ENCODE measurements at regions not wholly inside any gene's neighbourhood (a gene's known extent, or its start where the extent isn't known, plus 50 kb on each side); places are given as distances from the start of the nearest gene placed in this dataset.

DNA sequence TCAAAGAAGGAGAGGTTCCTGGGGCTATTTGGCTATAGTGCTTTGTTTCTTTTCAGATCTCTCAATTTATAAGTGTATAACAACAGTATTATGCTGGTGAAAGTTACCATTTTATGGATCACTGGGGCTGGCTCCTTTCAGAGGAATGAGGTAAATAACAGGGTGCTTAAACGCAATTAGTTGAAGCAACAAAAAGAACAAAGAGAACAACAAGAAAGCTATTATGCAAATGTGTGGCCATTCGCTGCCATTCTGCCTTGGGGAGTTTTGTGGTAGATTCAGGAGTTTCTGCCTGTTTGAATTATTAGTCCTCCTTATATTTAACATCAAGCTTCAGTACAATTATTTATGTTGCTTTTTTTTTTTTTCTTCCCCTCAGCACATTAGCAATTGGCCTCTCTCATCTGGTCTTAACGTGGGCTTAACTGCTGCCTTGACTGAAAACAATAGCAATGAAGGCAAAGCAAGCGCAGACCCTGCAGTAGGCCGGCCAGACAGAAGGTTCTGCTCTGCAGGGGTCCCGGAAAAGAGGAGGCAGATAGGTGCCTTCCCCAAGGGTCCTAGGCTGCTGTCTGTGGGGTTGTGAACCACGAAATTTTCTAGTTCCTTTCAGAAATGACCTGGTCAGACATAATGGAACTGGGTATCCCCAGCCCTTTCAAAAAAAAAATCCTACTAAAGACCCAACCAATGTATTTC, 339.9 kb upstream of the PODXL start:
- no peak for DNase-seq

DNA sequence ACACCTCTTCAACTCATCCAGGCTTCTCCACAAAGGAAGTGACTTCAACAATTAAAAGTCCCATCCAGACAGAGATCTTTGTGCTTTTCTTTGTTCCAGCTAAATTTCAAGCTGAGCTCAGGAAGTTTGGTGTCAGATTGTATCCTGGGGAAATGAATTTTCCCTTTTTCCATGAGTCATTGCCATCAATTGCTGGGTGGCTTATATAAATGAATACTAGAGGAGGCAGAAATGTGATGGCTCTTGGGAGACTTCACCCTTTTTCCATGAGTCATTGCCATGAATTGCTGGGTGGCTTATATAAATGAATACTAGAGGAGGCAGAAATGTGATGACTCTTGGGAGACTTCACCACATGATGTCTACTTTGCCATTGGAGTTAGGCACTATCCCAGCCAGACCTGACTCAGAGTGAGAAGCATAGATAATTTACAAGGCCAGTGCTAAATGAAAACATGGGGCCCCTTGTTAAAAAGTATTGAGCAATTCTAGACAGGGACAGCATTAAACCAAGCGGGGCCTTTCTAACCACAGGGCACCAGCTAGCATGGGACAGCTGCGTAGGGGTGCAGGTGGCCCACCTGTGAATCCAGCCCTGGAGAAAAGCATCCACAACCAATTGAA, 339.2 kb upstream of the PODXL start:
- DNase-seq, result no peak

DNA sequence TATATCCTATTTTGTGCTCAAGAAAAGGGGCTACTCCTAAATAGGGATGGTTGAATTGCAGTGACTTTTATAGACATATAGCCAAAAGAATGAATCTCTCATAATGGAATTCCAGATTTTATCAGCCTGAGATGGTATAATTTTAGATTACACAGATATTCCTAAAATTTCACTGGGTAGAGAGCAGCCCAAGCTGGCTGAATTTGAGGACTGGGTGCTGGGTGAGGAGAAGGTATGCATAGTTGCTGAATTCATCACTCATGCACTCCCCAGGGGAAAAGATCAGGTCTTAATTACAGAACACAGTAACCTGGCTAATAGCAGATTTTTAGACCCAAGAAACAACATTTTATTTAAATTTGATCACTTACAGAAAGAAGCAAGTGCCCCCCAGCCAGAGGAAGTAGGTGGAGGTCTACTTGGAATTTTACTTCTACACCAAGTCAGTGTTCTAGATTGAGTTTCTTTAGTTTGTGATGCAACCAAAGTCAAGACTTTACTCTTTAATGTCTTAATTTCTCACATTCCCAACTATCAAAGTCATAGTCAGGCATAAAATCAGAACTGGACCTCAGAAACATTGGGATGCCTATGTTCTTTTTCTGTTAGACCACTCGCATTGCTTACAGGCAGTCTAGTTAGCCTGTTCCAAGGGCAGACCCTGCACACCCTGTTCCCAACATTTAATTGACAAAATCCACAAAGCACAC, 337.4 kb upstream of the PODXL start:
- DNase-seq, result no peak

- no peak for DNase-seq
Observed at GRCh38 chr7:131890176-131890575, 333.7 kb upstream of the PODXL start.

GRCh38 chr7:131889572-131890150, 333.2 kb upstream of the PODXL start:
- DNase-seq, result no peak

GRCh38 chr7:131883769-131884168, 327.3 kb upstream of the PODXL start:
- no peak for DNase-seq

DNA sequence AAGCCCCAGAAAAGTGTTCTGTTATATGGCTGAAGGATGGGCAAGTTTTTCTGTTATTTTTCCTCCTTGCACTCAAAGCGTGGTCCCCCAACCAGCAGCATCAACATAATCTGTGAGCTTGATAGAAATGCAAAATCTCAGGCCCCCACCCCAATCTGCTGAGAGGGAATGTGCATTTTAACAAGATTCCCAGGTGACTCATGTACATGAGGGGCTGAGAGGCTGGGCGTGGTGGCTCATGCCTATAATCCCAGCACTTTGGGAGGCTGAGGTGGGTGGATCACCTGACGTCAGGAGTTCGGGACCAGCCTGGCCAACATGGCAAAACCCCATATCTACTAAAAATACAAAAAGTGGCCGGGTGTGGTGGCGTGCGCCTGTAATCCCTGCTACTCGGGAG, 326.8 kb upstream of the PODXL start:
- DNase-seq, result no peak

DNA sequence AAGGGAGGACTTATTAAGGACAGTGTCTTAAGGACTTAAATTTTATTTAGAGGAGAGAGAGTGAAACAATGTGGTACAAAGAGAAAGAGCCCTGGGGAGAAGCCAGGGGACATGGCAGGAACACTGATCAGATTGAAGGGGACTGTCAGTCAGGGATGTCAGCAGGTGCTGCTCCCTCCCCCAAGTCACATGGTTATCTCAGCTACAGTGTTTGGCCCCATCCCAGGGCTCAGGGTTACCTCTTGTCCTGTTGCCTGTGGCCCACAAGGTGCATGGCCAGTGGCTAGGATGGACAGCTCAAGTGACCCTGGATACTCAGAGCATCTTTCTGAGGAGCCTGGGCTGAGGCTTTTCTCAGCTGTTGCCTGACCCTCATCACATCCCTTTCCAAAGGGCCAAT, 325.9 kb upstream of the PODXL start:
- DNase-seq, result no peak

- DNase-seq, result no peak
Observed at GRCh38 chr7:131880078-131880477, 323.6 kb upstream of the PODXL start.

DNA sequence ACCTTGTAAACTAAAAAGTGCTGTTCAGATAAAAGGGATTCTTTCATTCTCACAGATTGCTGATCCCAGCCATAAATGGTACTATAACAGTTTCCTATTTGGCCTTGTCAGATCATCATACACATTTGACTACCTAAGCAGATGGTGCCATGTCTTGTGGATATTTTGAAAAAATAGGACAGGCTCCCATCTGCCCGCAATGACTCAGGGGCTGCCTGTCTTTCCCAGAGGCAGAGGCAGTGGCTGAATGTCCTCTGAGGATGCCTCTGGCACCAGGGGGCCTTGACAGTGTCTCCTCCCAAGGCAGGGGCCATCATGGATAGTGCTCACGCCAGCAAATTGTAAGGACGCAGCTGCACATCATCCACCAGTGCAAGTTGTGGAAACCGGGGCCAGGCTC, 323.0 kb upstream of the PODXL start:
- no peak for DNase-seq

GRCh38 chr7:131878777-131879176, 322.3 kb upstream of the PODXL start:
- DNase-seq, result no peak

- no peak for DNase-seq
Observed at GRCh38 chr7:131873581-131873980, 317.2 kb upstream of the PODXL start.

- DNase-seq, result no peak
Observed at GRCh38 chr7:131869986-131870385, 313.6 kb upstream of the PODXL start.

GRCh38 chr7:131869169-131869844, 312.9 kb upstream of the PODXL start:
- DNase-seq, result no peak

- DNase-seq, result no peak
Observed at GRCh38 chr7:131867461-131867860, 311.0 kb upstream of the PODXL start.

DNA sequence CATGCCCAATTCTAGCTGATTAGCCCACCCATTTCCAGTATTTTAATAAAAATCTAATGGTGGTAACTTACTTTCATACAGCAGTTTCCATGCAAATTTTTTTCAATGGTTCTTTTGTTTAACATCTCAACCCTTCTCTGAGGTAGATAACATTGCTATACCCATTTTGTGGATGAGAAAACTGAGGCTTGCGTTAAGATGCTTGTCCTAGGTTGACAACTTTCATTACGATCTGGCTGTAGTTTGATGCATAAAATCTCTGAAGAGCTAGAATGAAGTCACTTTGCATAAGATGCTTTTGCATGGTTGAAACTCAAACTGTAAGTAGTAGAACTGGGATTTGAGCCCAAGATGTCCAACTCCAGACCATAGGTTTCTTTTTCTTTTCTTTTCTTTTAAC, 309.5 kb upstream of the PODXL start:
- DNase-seq, result no peak

DNA sequence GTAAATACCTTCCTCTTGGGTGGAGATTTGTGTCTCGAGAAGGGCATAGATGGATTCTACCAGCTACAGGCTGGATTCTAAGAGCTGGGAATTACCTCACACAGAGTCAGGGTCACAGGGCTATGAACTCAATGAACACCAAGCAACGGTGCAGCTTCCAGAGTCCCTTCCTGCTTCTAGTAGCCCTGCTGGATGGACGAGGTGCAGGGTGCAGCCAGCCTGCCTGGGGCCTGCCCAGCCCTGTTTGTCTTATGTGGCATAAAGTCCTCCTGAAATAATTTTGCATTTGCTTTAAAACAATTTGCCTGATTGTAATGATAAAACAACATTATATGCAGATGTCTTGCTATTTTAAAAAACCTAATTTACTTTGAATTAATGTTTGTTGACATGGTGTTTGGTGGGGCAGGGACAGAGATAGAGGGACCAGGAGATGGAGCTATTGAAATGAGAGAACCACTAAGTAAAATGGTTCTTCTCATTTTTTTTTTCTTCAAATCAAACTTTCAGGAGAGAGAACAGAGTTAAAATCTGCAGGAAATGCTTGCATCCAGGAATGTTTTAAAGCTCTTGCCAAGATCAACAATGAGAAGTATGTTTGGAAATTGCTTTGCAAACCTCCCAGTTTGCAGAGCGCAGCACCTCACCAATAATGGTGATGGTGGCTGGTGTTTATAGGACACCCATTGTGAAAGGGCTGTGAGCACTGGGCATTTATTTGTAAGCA, 305.4 kb upstream of the PODXL start:
- no peak for DNase-seq

DNA sequence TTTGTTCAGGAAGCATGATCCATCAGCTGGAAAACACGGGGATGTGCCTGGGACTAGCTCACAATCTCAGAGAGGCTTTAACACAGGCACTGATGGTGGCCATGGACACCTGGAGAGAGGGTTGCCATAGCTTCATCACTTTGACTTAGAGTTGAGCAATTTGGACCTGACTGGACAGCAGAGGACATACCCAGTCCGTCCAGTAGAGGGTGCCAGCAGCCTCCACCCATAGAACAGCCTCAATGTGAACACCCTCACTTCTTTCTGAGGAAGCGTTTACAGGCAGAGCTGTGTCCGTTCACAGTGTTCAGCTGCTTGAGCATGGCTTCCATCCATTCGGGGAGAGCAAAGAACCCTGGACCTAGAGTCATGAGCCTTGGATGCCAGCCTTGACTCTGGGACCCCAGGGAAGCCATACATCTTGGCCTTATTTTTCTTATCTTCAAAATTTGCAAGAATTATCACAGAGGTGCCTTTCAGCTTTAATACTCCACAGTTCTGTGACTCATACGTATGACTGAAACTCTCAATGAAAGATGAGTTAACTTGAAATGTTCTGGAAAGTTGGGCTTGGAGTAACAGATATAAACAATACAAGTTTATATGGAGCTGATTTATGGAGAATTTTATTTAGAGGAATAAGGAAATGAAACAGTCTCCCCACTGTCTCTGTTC, 302.9 kb upstream of the PODXL start:
- peak; percentile 34 for DNase-seq

DNA sequence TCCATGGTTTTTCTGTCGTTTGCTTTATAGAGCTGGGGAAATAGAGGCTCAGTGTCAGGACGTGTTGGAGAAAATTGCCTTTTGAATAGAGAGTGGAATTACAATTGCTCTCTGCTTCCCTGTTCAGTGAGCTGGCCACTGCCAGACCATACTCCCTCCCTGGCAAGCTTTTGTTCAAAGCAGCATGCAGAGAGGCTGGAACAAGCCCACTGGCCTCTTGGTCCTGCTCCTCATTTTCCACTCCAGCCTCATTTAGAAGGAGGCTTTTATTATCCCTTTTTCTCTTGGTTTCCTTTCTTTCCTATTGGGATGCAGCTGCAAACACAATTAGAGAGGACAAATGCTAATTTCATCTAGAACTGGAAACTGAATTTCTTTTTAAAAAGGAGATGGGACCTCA, 302.2 kb upstream of the PODXL start:
- DNase-seq, result no peak

DNA sequence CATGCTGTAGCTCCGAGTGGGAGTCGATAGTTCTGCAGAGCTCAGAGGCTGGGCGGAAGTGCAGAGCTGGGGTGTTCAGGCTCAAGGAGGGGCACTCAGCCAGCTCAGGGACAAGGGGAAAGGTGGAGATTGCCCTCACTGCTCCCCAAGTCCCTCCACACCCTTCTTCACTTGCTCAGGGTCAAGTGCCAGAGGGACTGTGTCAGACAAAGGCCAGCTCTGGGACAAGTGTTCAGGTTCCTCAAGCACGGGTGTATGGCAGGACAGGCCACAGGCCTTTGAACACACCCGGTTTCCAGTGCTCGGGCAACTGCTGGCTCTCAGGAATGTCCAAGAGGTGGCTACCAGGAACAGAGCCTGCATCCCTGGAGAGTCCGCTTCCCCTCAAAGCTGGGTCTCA, 293.0 kb upstream of the PODXL start:
- no peak for DNase-seq

DNA sequence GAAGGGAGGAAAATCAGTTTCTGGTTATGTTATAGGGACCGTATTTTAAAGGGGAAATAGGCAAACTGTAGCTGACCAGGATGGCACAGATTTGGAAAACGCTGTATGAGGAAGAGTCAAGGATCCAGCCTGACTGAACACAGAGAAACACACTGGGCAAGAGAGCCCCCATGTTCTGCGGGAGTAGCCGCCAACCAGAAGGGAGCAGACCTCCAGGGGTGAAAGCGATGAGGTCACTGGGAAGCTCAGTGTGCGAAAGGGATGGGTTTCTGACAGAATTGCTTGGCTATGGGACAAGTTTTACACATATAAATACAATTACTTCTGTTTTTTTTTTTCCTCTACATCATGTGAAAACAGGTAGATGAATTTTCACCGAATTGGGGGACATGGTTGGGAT, 291.6 kb upstream of the PODXL start:
- no peak for DNase-seq

All from NCI-H748 treated with DMSO at 0.1 percent for 48 hours (cell line).